HCT116 (cell line): ENCODE measurements at regions not wholly inside any gene's neighbourhood (a gene's known extent, or its start where the extent isn't known, plus 50 kb on each side); places are given as distances from the start of the nearest gene placed in this dataset.

Source experiments
- ATF3 ChIP-seq: IDR thresholded peaks from 2 replicates; pipeline ENCODE4 v1.6.1; 2012
- CEBPB ChIP-seq: IDR thresholded peaks from 2 replicates; pipeline ENCODE4 v1.6.1; 2012; ENCODE audit warnings: low read depth
- EGR1 ChIP-seq: IDR thresholded peaks from 2 replicates; pipeline ENCODE4 v1.6.1; 2012; ENCODE audit warnings: low read depth
- FOSL1 ChIP-seq: IDR thresholded peaks from 2 replicates; pipeline ENCODE4 v1.6.1; 2012; ENCODE audit warnings: low read depth
- JUND ChIP-seq: IDR thresholded peaks from 2 replicates; pipeline ENCODE4 v1.6.1; 2012
- POLR2A ChIP-seq: IDR thresholded peaks from 2 replicates; pipeline ENCODE4 v1.7.0; 2011; ENCODE audit warnings: borderline replicate concordance; ENCODE audit not compliant: insufficient read depth, insufficient read length; ENCODE audit errors: extremely low read depth
- POLR2AphosphoS5 ChIP-seq: IDR thresholded peaks from 2 replicates; pipeline ENCODE4 v1.6.1; 2011; ENCODE audit warnings: mild to moderate bottlenecking, low read depth, low read length, moderate library complexity
- YY1 ChIP-seq: IDR thresholded peaks from 2 replicates; pipeline ENCODE4 v1.6.1; 2011; ENCODE audit warnings: low read length, low read depth, moderate library complexity, mild to moderate bottlenecking; ENCODE audit not compliant: insufficient replicate concordance; ENCODE audit errors: extremely low read depth
- ZNF274 ChIP-seq: fragments of 200-500 bp; sonication (Bioruptor generic); IDR thresholded peaks from 2 replicates; pipeline ENCODE4 v1.6.1; 2014; ENCODE audit warnings: mild to moderate bottlenecking, low read depth, low read length, inconsistent platforms
- TF ChIP-seq, protein P1 (sequence below), 3 experiments: fragments of 200-600 bp in 1 of 3; sonication (generic) in 1 of 3; IDR thresholded peaks in 2 of 3; conservative IDR thresholded peaks in 1 of 3; 2 replicates each; pipeline ENCODE4 v1.5.1; 2012 to 2017; ENCODE audit warnings: low read depth in 2 of 3, low read length in 2 of 3, antibody characterized with exemption in 1 of 3, borderline replicate concordance in 1 of 3, control low read depth in 1 of 3, mild to moderate bottlenecking in 1 of 3, mixed read lengths in 1 of 3, mixed run types in 1 of 3, moderate library complexity in 1 of 3; ENCODE audit not compliant: insufficient read depth in 1 of 3
- TF ChIP-seq, protein P2 (sequence below): IDR thresholded peaks from 2 replicates; pipeline ENCODE4 v1.6.1; 2012; ENCODE audit warnings: low read depth

DNA sequence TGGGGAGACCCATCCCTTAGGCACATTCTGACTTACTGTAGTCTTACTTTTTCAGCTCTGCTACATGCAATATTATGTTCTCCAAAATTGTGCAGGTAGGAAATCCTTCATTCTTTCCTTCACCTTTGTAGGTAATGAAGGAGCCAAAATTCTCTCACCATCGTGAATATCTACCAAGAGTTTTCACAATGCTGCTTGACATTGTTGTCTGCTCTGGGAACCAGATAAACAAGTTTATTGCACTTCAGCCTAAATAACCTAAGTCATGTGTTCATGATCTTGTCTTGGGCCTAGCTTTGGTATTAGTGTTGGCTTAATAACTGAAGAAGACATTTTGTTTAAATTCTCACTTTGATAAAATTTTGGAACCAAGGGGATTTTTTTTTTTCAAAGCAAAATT lies 110.8 kb upstream of the ELAC2 start:
- TF ChIP-seq, protein P1, sequence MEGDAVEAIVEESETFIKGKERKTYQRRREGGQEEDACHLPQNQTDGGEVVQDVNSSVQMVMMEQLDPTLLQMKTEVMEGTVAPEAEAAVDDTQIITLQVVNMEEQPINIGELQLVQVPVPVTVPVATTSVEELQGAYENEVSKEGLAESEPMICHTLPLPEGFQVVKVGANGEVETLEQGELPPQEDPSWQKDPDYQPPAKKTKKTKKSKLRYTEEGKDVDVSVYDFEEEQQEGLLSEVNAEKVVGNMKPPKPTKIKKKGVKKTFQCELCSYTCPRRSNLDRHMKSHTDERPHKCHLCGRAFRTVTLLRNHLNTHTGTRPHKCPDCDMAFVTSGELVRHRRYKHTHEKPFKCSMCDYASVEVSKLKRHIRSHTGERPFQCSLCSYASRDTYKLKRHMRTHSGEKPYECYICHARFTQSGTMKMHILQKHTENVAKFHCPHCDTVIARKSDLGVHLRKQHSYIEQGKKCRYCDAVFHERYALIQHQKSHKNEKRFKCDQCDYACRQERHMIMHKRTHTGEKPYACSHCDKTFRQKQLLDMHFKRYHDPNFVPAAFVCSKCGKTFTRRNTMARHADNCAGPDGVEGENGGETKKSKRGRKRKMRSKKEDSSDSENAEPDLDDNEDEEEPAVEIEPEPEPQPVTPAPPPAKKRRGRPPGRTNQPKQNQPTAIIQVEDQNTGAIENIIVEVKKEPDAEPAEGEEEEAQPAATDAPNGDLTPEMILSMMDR (IDR thresholded peaks at IDR 0.05 in 2 of 3, conservative IDR thresholded peaks at IDR 0.05 in 1 of 3; ENCODE audit: borderline replicate concordance in 1 of 3, insufficient read depth in 1 of 3, low read depth in 2 of 3, low read length in 2 of 3), result no peak
- no peak for TF ChIP-seq JUND
- no peak for TF ChIP-seq POLR2AphosphoS5
- no peak for TF ChIP-seq EGR1
- TF ChIP-seq, protein P2, sequence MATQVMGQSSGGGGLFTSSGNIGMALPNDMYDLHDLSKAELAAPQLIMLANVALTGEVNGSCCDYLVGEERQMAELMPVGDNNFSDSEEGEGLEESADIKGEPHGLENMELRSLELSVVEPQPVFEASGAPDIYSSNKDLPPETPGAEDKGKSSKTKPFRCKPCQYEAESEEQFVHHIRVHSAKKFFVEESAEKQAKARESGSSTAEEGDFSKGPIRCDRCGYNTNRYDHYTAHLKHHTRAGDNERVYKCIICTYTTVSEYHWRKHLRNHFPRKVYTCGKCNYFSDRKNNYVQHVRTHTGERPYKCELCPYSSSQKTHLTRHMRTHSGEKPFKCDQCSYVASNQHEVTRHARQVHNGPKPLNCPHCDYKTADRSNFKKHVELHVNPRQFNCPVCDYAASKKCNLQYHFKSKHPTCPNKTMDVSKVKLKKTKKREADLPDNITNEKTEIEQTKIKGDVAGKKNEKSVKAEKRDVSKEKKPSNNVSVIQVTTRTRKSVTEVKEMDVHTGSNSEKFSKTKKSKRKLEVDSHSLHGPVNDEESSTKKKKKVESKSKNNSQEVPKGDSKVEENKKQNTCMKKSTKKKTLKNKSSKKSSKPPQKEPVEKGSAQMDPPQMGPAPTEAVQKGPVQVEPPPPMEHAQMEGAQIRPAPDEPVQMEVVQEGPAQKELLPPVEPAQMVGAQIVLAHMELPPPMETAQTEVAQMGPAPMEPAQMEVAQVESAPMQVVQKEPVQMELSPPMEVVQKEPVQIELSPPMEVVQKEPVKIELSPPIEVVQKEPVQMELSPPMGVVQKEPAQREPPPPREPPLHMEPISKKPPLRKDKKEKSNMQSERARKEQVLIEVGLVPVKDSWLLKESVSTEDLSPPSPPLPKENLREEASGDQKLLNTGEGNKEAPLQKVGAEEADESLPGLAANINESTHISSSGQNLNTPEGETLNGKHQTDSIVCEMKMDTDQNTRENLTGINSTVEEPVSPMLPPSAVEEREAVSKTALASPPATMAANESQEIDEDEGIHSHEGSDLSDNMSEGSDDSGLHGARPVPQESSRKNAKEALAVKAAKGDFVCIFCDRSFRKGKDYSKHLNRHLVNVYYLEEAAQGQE, result no peak
- TF ChIP-seq POLR2A, result no peak
- no peak for TF ChIP-seq YY1
- TF ChIP-seq CEBPB, result no peak
- TF ChIP-seq FOSL1, result no peak
- TF ChIP-seq ATF3, result no peak
- TF ChIP-seq ZNF274, result no peak
